ENCODE measurements at regions not wholly inside any gene's neighbourhood (a gene's known extent, or its start where the extent isn't known, plus 50 kb on each side); places are given as distances from the start of the nearest gene placed in this dataset.
A peak's percentile ranks its signal among the peaks of the same experiment; 100 is the strongest.

GRCh38 chr1:239056940-239057339, 329.4 kb upstream of the CHRM3 start:
- no peak for DNase-seq (ENCODE audit: insufficient read length, low spot score, missing footprints)
- Histone ChIP-seq H3K9me3 (ENCODE audit: low read depth, low read length) (peaks cover 2% of the 10 kb centered on the region), H3K27me3 (ENCODE audit: insufficient read depth, low read length) (no peaks in the 10 kb centered on the region), H3K36me3 (ENCODE audit: insufficient read depth, low read length) (no peaks in the 10 kb centered on the region), H3K4me2 (ENCODE audit: insufficient read depth, low read length) (no peak overlapping the region), H3K79me2 (ENCODE audit: insufficient read depth, low read length) (no peaks in the 10 kb centered on the region), H3K27ac (ENCODE audit: low read depth, low read length) (no peak overlapping the region), H3K4me1 (ENCODE audit: insufficient read depth, low read length) (no peaks in the 10 kb centered on the region), H3K4me3 (ENCODE audit: insufficient read depth, low read length) (no peak overlapping the region), H4K20me1 (ENCODE audit: insufficient read depth, low read length) (no peaks in the 10 kb centered on the region), H2AFZ (ENCODE audit: low read length) (no peak overlapping the region)
- TF ChIP-seq CTCF (IDR thresholded peaks at IDR 0.05; ENCODE audit: extremely low read depth, low read depth, low read length) = no peak

GRCh38 chr1:239053279-239053678, 333.1 kb upstream of the CHRM3 start:
- Histone ChIP-seq H4K20me1 (ENCODE audit: insufficient read depth, low read length) (no peaks in the 10 kb centered on the region), H3K79me2 (ENCODE audit: insufficient read depth, low read length) (no peaks in the 10 kb centered on the region), H3K9me3 (ENCODE audit: low read depth, low read length) (no peaks in the 10 kb centered on the region), H3K4me1 (ENCODE audit: insufficient read depth, low read length) (no peaks in the 10 kb centered on the region), H3K36me3 (ENCODE audit: insufficient read depth, low read length) (no peaks in the 10 kb centered on the region), H3K27me3 (ENCODE audit: insufficient read depth, low read length) (no peaks in the 10 kb centered on the region), H2AFZ (ENCODE audit: low read length) (no peak overlapping the region), H3K4me3 (ENCODE audit: insufficient read depth, low read length) (no peak overlapping the region), H3K4me2 (ENCODE audit: insufficient read depth, low read length) (no peak overlapping the region), H3K27ac (ENCODE audit: low read depth, low read length) (no peak overlapping the region)
- no peak for DNase-seq (ENCODE audit: insufficient read length, low spot score, missing footprints)
- TF ChIP-seq CTCF (IDR thresholded peaks at IDR 0.05; ENCODE audit: extremely low read depth, low read depth, low read length) = no peak

GRCh38 chr1:239049571-239049970, 336.8 kb upstream of the CHRM3 start:
- Histone ChIP-seq H3K79me2 (ENCODE audit: insufficient read depth, low read length) (no peaks in the 10 kb centered on the region), H3K4me3 (ENCODE audit: insufficient read depth, low read length) (no peak overlapping the region), H4K20me1 (ENCODE audit: insufficient read depth, low read length) (no peaks in the 10 kb centered on the region), H3K27me3 (ENCODE audit: insufficient read depth, low read length) (no peaks in the 10 kb centered on the region), H2AFZ (ENCODE audit: low read length) (no peak overlapping the region), H3K4me1 (ENCODE audit: insufficient read depth, low read length) (no peaks in the 10 kb centered on the region), H3K4me2 (ENCODE audit: insufficient read depth, low read length) (no peak overlapping the region), H3K9me3 (ENCODE audit: low read depth, low read length) (no peaks in the 10 kb centered on the region), H3K36me3 (ENCODE audit: insufficient read depth, low read length) (no peaks in the 10 kb centered on the region), H3K27ac (ENCODE audit: low read depth, low read length) (no peak overlapping the region)
- no peak for DNase-seq (ENCODE audit: insufficient read length, low spot score, missing footprints)
- TF ChIP-seq CTCF (IDR thresholded peaks at IDR 0.05; ENCODE audit: extremely low read depth, low read depth, low read length) = no peak

- H2AFZ ChIP-seq (ENCODE audit: low read length) = no peak overlapping the region
- H3K36me3 ChIP-seq (ENCODE audit: insufficient read depth, low read length) = no peaks in the 10 kb centered on the region
- H3K27me3 ChIP-seq (ENCODE audit: insufficient read depth, low read length) = no peaks in the 10 kb centered on the region
- no peaks in the 10 kb centered on the region for H3K9me3 ChIP-seq (ENCODE audit: low read depth, low read length)
- H3K79me2 ChIP-seq (ENCODE audit: insufficient read depth, low read length) = no peaks in the 10 kb centered on the region
- H3K4me1 ChIP-seq (ENCODE audit: insufficient read depth, low read length) = no peaks in the 10 kb centered on the region
- H4K20me1 ChIP-seq (ENCODE audit: insufficient read depth, low read length) = no peaks in the 10 kb centered on the region
- no peak for TF ChIP-seq CTCF (IDR thresholded peaks at IDR 0.05; ENCODE audit: extremely low read depth, low read depth, low read length)
- H3K4me3 ChIP-seq (ENCODE audit: insufficient read depth, low read length) = no peak overlapping the region
- peak; percentile 1 for DNase-seq (ENCODE audit: insufficient read length, low spot score, missing footprints)
- no peak overlapping the region for H3K27ac ChIP-seq (ENCODE audit: low read depth, low read length)
- no peak overlapping the region for H3K4me2 ChIP-seq (ENCODE audit: insufficient read depth, low read length)
Observed at GRCh38 chr1:239044829-239045228, 341.5 kb upstream of the CHRM3 start.
